BE2C (cell line): ENCODE measurements at regions not wholly inside any gene's neighbourhood (a gene's known extent, or its start where the extent isn't known, plus 50 kb on each side); places are given as distances from the start of the nearest gene placed in this dataset.

Experiments used
- DNase-seq: peaks from one replicate; pipeline ENCODE4 v3.0.0-alpha.2; 2020
- H3K27me3 ChIP-seq: fragments of 250-450 bp; sonication (Bioruptor Pico); 2 replicates; pipeline ENCODE4 v1.5.1; 2020; ENCODE audit warnings: mild to moderate bottlenecking
- H3K36me3 ChIP-seq: fragments of 250-450 bp; sonication (Bioruptor Pico); 2 replicates; pipeline ENCODE4 v1.5.1; 2020; ENCODE audit warnings: mild to moderate bottlenecking
- H3K4me1 ChIP-seq: fragments of 250-450 bp; sonication (Bioruptor Pico); 2 replicates; pipeline ENCODE4 v1.5.1; 2020
- H3K4me3 ChIP-seq: 2 replicates; pipeline ENCODE4 v1.5.1; 2011; ENCODE audit warnings: low read depth, low read length
- H3K9me3 ChIP-seq: fragments of 250-450 bp; sonication (Bioruptor Pico); 2 replicates; pipeline ENCODE4 v1.5.1; 2020
- CTCF ChIP-seq: IDR thresholded peaks from 2 replicates; pipeline ENCODE4 v1.5.1; 2012; ENCODE audit warnings: mild to moderate bottlenecking, low read depth, low read length

GRCh38 chr12:70094467-70094866, 148.8 kb upstream of the CNOT2 start:
- Histone ChIP-seq H3K4me1 (no peaks in the 10 kb centered on the region), H3K9me3 (no peaks in the 10 kb centered on the region), H3K27me3 (no peaks in the 10 kb centered on the region), H3K36me3 (no peaks in the 10 kb centered on the region), H3K4me3 (no peak overlapping the region)
- no peak for DNase-seq
- no peak for TF ChIP-seq CTCF

- no peaks in the 10 kb centered on the region for H3K36me3 ChIP-seq
- H3K4me1 ChIP-seq, result no peaks in the 10 kb centered on the region
- TF ChIP-seq CTCF, result no peak
- no peaks in the 10 kb centered on the region for H3K9me3 ChIP-seq
- DNase-seq, result no peak
- H3K4me3 ChIP-seq, result no peak overlapping the region
- no peaks in the 10 kb centered on the region for H3K27me3 ChIP-seq
These were observed 146.3 kb upstream of the CNOT2 start for GRCh38 chr12:70096759-70097410.

GRCh38 chr12:70101064-70101463, 142.2 kb upstream of the CNOT2 start:
- Histone ChIP-seq H3K36me3 (no peaks in the 10 kb centered on the region), H3K9me3 (no peaks in the 10 kb centered on the region), H3K4me1 (no peaks in the 10 kb centered on the region), H3K27me3 (no peaks in the 10 kb centered on the region), H3K4me3 (no peak overlapping the region)
- TF ChIP-seq CTCF, result no peak
- DNase-seq, result no peak

- no peak for TF ChIP-seq CTCF
- Histone ChIP-seq H3K36me3 (no peaks in the 10 kb centered on the region), H3K9me3 (no peaks in the 10 kb centered on the region), H3K4me3 (no peak overlapping the region), H3K4me1 (no peaks in the 10 kb centered on the region), H3K27me3 (no peaks in the 10 kb centered on the region)
- no peak for DNase-seq
These were observed 136.9 kb upstream of the CNOT2 start for GRCh38 chr12:70106347-70106746.

GRCh38 chr12:70110085-70110484, 133.1 kb upstream of the CNOT2 start:
- Histone ChIP-seq H3K36me3 (no peaks in the 10 kb centered on the region), H3K4me1 (no peaks in the 10 kb centered on the region), H3K27me3 (no peaks in the 10 kb centered on the region), H3K4me3 (no peak overlapping the region), H3K9me3 (no peaks in the 10 kb centered on the region)
- TF ChIP-seq CTCF, result no peak
- no peak for DNase-seq

- H3K27me3 ChIP-seq, result no peaks in the 10 kb centered on the region
- DNase-seq, result no peak
- H3K4me3 ChIP-seq, result no peak overlapping the region
- TF ChIP-seq CTCF, result no peak
- H3K36me3 ChIP-seq, result no peaks in the 10 kb centered on the region
- no peaks in the 10 kb centered on the region for H3K9me3 ChIP-seq
- H3K4me1 ChIP-seq, result no peaks in the 10 kb centered on the region; the same call in 1 of the 2 replicates
These were observed 125.6 kb upstream of the CNOT2 start for GRCh38 chr12:70117670-70118069.
